ENCODE measurements at regions not wholly inside any gene's neighbourhood (a gene's known extent, or its start where the extent isn't known, plus 50 kb on each side); places are given as distances from the start of the nearest gene placed in this dataset.

- Histone ChIP-seq H3K4me3 (ENCODE audit: insufficient read depth, low read length) (no peak overlapping the region), H3K9me3 (ENCODE audit: low read depth, low read length) (no peaks in the 10 kb centered on the region), H4K20me1 (ENCODE audit: insufficient read depth, low read length) (no peaks in the 10 kb centered on the region), H3K4me1 (ENCODE audit: insufficient read depth, low read length) (no peaks in the 10 kb centered on the region), H3K79me2 (ENCODE audit: insufficient read depth, low read length) (no peaks in the 10 kb centered on the region), H3K27me3 (ENCODE audit: insufficient read depth, low read length) (no peaks in the 10 kb centered on the region), H3K4me2 (ENCODE audit: insufficient read depth, low read length) (no peak overlapping the region), H3K36me3 (ENCODE audit: insufficient read depth, low read length) (no peaks in the 10 kb centered on the region), H2AFZ (ENCODE audit: low read length) (no peak overlapping the region), H3K27ac (ENCODE audit: low read depth, low read length) (no peak overlapping the region)
- no peak for DNase-seq (ENCODE audit: insufficient read length, low spot score, missing footprints)
- TF ChIP-seq, protein P1, sequence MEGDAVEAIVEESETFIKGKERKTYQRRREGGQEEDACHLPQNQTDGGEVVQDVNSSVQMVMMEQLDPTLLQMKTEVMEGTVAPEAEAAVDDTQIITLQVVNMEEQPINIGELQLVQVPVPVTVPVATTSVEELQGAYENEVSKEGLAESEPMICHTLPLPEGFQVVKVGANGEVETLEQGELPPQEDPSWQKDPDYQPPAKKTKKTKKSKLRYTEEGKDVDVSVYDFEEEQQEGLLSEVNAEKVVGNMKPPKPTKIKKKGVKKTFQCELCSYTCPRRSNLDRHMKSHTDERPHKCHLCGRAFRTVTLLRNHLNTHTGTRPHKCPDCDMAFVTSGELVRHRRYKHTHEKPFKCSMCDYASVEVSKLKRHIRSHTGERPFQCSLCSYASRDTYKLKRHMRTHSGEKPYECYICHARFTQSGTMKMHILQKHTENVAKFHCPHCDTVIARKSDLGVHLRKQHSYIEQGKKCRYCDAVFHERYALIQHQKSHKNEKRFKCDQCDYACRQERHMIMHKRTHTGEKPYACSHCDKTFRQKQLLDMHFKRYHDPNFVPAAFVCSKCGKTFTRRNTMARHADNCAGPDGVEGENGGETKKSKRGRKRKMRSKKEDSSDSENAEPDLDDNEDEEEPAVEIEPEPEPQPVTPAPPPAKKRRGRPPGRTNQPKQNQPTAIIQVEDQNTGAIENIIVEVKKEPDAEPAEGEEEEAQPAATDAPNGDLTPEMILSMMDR (IDR thresholded peaks at IDR 0.05; ENCODE audit: extremely low read depth, low read depth, low read length): no peak
Observed at GRCh38 chr21:31455506-31455905, 111.4 kb upstream of the TIAM1 start.

GRCh38 chr21:31450980-31451379 lies 106.9 kb upstream of the TIAM1 start:
- H3K27me3 ChIP-seq (ENCODE audit: insufficient read depth, low read length): no peaks in the 10 kb centered on the region
- H2AFZ ChIP-seq (ENCODE audit: low read length): no peak overlapping the region
- no peak overlapping the region for H3K27ac ChIP-seq (ENCODE audit: low read depth, low read length)
- H3K4me2 ChIP-seq (ENCODE audit: insufficient read depth, low read length): no peak overlapping the region
- H4K20me1 ChIP-seq (ENCODE audit: insufficient read depth, low read length): no peaks in the 10 kb centered on the region
- no peaks in the 10 kb centered on the region for H3K9me3 ChIP-seq (ENCODE audit: low read depth, low read length)
- H3K79me2 ChIP-seq (ENCODE audit: insufficient read depth, low read length): no peaks in the 10 kb centered on the region
- no peaks in the 10 kb centered on the region for H3K36me3 ChIP-seq (ENCODE audit: insufficient read depth, low read length)
- no peaks in the 10 kb centered on the region for H3K4me1 ChIP-seq (ENCODE audit: insufficient read depth, low read length)
- no peak overlapping the region for H3K4me3 ChIP-seq (ENCODE audit: insufficient read depth, low read length)
- no peak for DNase-seq (ENCODE audit: insufficient read length, low spot score, missing footprints)
- TF ChIP-seq, protein P1 (IDR thresholded peaks at IDR 0.05; ENCODE audit: extremely low read depth, low read depth, low read length): no peak

- H3K27ac ChIP-seq (ENCODE audit: low read depth, low read length): no peak overlapping the region
- H2AFZ ChIP-seq (ENCODE audit: low read length): no peak overlapping the region
- no peaks in the 10 kb centered on the region for H3K27me3 ChIP-seq (ENCODE audit: insufficient read depth, low read length)
- H3K4me3 ChIP-seq (ENCODE audit: insufficient read depth, low read length): no peak overlapping the region
- H4K20me1 ChIP-seq (ENCODE audit: insufficient read depth, low read length): no peaks in the 10 kb centered on the region
- DNase-seq (ENCODE audit: insufficient read length, low spot score, missing footprints): no peak
- H3K4me1 ChIP-seq (ENCODE audit: insufficient read depth, low read length): no peaks in the 10 kb centered on the region
- H3K79me2 ChIP-seq (ENCODE audit: insufficient read depth, low read length): no peaks in the 10 kb centered on the region
- H3K36me3 ChIP-seq (ENCODE audit: insufficient read depth, low read length): no peaks in the 10 kb centered on the region
- H3K4me2 ChIP-seq (ENCODE audit: insufficient read depth, low read length): no peak overlapping the region
- H3K9me3 ChIP-seq (ENCODE audit: low read depth, low read length): no peaks in the 10 kb centered on the region
- TF ChIP-seq, protein P1 (IDR thresholded peaks at IDR 0.05; ENCODE audit: extremely low read depth, low read depth, low read length): no peak
Observed at GRCh38 chr21:31449921-31450535, 106.0 kb upstream of the TIAM1 start.

DNA sequence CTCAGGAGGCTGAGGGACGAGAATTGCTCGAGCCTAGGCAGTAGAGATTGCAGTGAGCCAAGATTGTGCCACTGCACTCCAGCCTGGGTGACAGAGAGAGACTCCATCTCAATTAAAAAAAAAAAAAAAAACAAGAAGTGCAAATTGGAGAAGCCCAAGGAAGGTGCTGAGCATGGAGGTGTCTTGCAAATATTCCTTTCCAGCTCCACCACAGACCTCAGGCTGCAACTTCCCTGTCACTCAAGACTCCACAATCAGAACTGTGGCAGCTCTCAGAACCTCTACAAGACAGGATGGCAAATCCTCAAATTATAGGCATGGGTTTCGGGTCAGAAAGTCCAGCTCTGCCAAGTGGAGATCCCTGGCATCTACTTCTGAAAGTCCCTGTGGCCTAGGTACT lies 104.4 kb upstream of the TIAM1 start:
- Histone ChIP-seq H3K27ac (ENCODE audit: low read depth, low read length) (no peak overlapping the region), H3K4me1 (ENCODE audit: insufficient read depth, low read length) (no peaks in the 10 kb centered on the region), H4K20me1 (ENCODE audit: insufficient read depth, low read length) (no peaks in the 10 kb centered on the region), H3K4me3 (ENCODE audit: insufficient read depth, low read length) (no peak overlapping the region), H3K27me3 (ENCODE audit: insufficient read depth, low read length) (no peaks in the 10 kb centered on the region), H3K36me3 (ENCODE audit: insufficient read depth, low read length) (no peaks in the 10 kb centered on the region), H3K79me2 (ENCODE audit: insufficient read depth, low read length) (no peaks in the 10 kb centered on the region), H2AFZ (ENCODE audit: low read length) (no peak overlapping the region), H3K4me2 (ENCODE audit: insufficient read depth, low read length) (no peak overlapping the region), H3K9me3 (ENCODE audit: low read depth, low read length) (no peaks in the 10 kb centered on the region)
- TF ChIP-seq, protein P1 (IDR thresholded peaks at IDR 0.05; ENCODE audit: extremely low read depth, low read depth, low read length): no peak
- no peak for DNase-seq (ENCODE audit: insufficient read length, low spot score, missing footprints)
